ELR (cell line): ENCODE measurements at regions not wholly inside any gene's neighbourhood (a gene's known extent, or its start where the extent isn't known, plus 50 kb on each side); places are given as distances from the start of the nearest gene placed in this dataset.

Experiments used
- DNase-seq: peaks from one replicate; pipeline ENCODE4 v3.0.0-alpha.2; 2015; ENCODE audit warnings: low read depth

DNA sequence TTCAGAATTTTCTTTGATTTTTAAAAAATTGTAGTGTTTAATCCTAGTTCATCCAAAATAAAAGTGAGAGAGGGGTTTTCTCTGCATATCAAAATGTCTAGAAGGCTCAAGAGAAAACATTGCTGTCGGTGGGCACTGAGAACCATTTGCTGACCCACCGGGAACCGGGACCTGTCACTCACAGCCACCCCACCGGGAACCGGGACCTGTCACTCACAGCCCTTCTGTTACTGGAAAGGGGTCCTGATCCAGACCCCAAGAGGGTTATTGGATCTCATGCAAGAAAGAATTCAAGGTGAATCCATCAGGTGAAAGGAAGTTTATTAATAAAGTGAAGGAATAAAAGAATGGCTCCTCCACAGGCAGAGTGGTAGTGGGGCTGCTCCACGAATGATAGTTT is 106.0 kb upstream of the SFSWAP start:
- DNase-seq, result no peak

DNA sequence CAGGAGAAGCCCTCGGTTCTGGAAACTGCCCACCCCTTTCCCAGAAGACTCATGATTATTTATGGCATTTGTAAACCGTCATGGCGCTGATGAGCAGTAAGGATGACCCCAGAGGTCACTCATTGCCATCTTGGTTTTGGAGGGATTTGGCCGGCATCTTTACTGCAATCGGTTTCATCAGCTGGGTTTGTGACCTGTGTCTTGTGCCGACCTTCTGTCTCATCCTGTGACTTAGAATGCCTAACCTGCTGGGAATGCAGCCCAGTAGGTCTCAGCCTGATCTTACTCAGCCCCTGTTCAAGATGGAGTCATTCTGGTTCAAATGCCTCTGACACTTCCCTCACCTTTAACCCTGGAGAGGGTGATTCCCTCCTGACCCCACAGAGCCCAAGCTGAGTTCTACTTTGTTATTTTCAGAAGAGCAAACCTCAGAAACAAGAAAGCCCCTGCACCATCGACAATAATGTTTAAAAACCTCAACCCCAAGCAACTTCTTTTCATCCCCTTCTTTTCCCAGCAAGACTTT is 105.5 kb upstream of the SFSWAP start:
- DNase-seq, result no peak

GRCh38 chr12:131606218-131606901 is 104.5 kb upstream of the SFSWAP start:
- no peak for DNase-seq

- DNase-seq, result no peak
Measured at GRCh38 chr12:131607658-131608447, 103.0 kb upstream of the SFSWAP start.

DNA sequence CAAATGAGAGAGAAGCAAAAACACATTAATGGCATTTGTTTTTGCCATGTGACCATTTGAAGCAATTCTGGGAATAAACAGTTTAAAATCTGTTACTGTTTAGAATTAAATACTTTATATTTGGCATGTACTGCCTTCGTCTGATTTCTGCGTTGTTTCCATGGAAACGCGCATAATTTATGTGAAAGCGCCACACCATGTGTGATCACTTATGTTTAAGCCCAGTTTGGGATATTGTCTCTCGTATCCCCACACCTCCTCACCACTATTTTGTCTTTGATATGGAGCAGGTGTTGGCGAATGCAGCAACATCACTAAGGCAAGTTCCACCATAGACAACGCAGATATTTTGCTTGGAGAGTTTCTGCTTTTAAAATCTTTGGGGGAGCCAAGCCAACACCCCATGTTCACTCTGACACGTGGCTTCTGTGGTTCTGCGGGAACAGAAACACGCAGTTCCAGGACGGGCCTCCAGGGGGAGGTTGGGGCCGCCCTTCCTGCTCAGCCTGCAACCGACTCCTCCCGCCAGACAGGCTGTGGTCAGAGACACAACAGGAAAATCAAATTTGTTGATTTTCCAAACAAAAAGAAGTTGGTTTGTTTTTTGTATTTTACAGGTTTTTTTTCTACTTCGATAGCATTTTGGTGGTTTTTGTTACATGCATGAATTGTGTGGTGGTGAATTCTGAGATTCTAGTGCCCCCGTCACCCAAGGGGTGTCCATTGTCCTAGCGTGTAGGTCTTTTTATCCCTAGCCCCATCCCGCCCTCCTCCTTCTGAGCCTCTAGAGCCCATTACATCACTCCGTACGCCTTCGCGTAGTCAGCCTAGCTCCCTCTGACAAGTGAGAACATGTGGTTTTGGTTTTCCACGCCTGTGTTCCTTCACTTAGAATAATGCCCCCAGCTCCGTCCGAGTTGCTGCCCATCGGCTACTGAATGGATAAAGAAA is 101.9 kb upstream of the SFSWAP start:
- DNase-seq, result peak; percentile 63

- no peak for DNase-seq
Measured at GRCh38 chr12:131609762-131610161, 101.1 kb upstream of the SFSWAP start.

DNA sequence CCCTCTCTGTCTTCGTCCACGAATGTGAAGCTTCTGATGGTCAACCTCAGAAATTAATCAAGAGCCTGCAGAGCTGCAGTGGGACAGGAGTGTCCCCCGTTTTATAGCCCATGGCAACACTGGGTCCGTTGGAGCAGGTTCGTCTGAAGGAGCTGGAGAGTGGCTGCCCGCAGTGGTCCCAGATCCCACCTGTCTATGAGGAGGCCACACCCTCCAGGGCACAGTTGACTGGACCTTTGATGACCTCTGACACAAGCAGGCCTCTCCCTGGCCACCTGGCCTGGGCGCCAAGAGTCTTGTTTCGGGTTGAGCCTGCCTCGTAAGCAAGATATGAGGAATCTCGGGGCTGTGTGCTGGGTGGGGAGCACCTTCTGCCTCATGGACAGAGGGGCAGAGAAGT is 100.7 kb upstream of the SFSWAP start:
- DNase-seq, result no peak

DNA sequence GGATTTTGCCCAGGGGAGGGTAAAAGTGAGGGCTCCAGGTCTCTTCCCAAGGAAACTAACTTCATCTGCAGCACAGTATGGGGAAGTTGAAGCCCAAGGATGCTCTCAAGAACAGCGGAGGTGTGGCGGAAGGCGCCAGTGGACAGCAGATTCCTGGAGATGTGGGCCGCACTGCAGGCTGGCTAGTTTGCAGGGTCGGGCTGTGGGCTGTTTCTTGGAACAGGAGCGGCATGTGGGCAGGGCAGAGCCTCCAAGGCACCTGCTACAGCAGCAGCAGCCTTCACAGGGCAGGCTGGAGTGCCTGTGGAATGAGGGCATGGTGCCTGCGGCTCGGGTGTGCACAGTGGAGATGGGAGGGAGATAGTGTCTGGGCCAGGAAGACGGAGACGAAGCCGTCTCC is 100.0 kb upstream of the SFSWAP start:
- no peak for DNase-seq

GRCh38 chr12:131611416-131612091 is 99.3 kb upstream of the SFSWAP start:
- DNase-seq, result no peak

GRCh38 chr12:131612092-131612755 is 98.7 kb upstream of the SFSWAP start:
- DNase-seq, result no peak

DNA sequence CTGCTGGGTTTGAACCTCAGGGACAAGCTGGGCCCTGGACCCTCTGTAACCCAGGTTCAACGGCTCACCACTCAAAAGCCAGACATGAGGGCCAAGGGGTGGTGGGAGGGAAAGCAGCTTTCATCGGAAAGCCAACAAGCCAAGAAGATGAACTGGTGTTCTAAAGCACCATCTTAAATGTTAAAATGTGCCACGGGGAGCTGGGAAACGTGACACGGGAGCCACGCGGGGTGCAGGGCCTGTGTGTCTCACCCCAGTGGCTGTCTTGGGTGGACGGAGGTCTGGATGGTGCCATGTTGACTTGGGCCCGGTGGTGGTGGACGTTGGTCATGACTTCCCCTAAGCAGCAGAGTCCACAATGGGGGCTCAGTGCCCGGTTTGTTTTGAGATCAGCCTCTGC is 97.7 kb upstream of the SFSWAP start:
- no peak for DNase-seq

- no peak for DNase-seq
Measured at GRCh38 chr12:131613678-131614077, 97.2 kb upstream of the SFSWAP start.

DNA sequence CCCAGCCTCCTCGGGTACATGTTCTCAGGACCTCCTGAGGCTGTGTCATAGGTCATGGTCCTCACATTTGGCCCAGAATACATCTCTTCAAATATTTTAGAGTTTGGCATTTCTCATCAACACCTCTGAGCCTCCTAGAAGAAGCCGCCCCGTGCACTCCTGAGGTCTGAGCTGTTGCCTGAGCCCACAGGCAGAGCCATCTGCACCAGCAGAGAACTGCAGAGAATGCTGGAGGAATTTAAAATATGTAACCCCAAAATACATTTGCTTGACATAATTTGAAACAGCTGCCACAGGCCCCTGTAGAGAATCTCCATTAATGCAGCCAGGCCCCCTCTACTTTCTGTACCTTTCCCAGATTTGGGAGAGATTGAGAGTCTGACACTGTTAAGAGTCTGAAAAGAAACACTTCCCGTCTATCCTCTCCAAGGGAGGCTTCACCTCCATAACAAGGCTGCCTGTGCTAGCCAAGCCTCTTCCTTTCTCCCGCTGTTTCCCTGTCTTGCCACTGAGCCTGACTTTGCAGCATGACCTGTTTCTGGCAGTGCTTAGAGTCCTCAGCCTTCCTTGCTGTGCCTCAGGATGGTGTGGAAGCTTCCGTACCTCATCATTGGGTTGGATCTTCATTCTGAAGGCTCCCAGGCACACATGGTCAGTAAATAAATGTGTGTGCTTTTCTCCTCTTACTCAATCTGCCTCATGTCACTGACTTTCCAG is 95.4 kb upstream of the SFSWAP start:
- no peak for DNase-seq

- DNase-seq, result no peak
Measured at GRCh38 chr12:131616043-131616700, 94.7 kb upstream of the SFSWAP start.

- DNase-seq, result no peak
Measured at GRCh38 chr12:131616738-131617137, 94.2 kb upstream of the SFSWAP start.

DNA sequence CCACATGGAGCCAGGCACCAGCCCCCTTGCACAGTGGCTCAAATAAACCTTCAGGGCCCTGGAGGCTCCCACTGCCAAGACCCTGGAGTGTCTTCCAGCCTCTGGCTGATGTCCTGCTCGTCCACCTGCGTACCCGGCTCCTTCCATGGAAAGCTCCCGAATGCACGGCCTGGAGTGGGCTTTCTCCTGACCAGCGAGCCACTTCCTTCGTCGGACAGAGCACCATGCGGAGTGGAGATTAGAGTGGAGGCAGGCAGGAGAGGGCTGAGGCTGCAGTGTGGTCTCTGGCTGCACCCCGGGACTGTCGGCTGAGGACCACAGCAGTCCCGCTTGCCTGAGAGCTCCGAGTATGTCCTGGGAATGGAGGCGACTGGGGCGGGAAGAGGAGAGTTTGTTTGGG is 93.7 kb upstream of the SFSWAP start:
- DNase-seq, result no peak

DNA sequence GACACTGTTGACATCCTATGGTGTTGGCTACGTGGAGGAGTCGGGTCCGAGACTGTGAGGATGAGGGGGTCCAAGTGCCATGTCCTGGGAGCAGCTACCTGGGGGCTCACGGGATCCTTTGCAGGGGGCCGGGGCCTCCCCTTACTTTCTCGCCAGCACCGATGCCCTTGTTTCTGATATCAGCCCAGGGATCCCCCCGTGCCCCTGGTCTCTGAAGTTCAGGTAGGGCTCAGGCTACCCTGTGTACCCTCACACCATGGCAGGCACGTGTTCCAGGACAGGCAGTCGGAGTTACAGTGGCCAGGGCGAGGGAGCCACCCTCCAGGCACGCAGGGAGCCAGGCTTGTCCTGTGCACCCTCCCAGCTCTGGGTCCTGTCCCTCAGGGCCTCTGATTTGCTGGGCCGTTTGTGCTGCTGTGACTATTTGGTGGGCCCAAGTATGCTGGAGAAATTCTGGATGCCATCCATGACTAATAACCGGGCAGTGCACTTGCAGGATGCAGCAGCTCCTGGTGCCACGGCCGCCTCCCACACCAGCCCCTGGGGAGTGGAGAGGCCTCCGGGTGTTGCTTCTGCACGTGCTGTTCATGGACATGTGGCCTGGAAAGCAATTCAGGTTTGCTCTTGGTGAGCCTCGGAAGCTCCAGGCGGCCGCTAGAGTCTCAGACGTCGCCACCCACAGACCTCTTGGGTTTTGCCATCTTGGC is 93.1 kb upstream of the SFSWAP start:
- no peak for DNase-seq

GRCh38 chr12:131618303-131618658 is 92.6 kb upstream of the SFSWAP start:
- DNase-seq, result no peak

- DNase-seq, result no peak
Measured at GRCh38 chr12:131618701-131619100, 92.2 kb upstream of the SFSWAP start.
